ENCODE measurements at regions not wholly inside any gene's neighbourhood (a gene's known extent, or its start where the extent isn't known, plus 50 kb on each side); places are given as distances from the start of the nearest gene placed in this dataset.

DNA sequence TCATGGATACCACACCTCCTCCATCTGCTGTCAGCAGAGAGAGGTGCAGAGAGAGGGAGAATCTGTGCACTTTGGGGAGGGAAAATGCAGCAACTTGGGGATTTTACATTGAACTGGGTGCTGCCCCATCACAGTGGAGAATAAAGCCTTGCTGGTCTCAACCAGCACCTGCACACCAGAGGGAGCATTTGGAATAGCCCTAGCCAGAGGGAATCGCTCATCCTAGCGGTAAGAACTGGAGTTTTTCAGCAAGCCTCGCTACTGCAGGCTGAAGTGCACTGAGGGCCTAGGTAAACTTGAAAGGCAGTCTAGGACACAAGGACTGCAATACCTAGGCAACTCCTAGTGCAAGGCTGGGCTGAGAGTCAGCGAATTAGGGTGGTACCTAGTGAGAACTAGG is 148.7 kb downstream of the KDR start:
- no peaks in the 10 kb centered on the region for H3K4me1 ChIP-seq
- no peak for DNase-seq
- H3K27me3 ChIP-seq, result no peaks in the 10 kb centered on the region
- no peak overlapping the region for H3K27ac ChIP-seq
- no peaks in the 10 kb centered on the region for H3K9me3 ChIP-seq
- 52 to 71% methylated on average over 3 to 4 of the region's 4 CpGs for WGBS, 2 donors
- no peak overlapping the region for H3K4me3 ChIP-seq (replicated peaks in 1 of 3)
- no peaks in the 10 kb centered on the region for H3K36me3 ChIP-seq
- TF ChIP-seq, protein P1, sequence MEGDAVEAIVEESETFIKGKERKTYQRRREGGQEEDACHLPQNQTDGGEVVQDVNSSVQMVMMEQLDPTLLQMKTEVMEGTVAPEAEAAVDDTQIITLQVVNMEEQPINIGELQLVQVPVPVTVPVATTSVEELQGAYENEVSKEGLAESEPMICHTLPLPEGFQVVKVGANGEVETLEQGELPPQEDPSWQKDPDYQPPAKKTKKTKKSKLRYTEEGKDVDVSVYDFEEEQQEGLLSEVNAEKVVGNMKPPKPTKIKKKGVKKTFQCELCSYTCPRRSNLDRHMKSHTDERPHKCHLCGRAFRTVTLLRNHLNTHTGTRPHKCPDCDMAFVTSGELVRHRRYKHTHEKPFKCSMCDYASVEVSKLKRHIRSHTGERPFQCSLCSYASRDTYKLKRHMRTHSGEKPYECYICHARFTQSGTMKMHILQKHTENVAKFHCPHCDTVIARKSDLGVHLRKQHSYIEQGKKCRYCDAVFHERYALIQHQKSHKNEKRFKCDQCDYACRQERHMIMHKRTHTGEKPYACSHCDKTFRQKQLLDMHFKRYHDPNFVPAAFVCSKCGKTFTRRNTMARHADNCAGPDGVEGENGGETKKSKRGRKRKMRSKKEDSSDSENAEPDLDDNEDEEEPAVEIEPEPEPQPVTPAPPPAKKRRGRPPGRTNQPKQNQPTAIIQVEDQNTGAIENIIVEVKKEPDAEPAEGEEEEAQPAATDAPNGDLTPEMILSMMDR (IDR thresholded peaks at IDR 0.05), result no peak
- no peak for TF ChIP-seq POLR2A (IDR thresholded peaks at IDR 0.05)
- intact Hi-C loops (cut with DNase I), result no loop called here

DNA sequence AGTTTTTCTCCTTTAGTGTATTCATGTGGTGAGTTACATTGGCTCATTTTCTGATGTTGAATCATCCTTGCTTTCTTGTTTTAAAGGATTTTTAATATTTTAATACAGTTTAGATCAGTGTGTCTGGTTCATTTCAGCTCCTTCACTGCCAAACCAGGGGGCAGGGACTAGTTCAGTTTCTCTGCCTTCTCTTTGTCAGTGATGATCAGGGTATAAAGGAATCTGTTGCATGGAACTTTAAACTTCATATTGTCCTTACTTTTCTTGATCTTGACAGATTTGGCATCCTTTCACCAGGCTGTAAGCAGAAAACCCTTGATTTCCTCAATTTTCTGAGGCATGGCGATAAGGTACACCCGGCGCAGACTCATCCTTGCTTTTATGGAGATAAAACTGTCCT is 149.4 kb downstream of the KDR start:
- Histone ChIP-seq H3K9me3 (no peaks in the 10 kb centered on the region), H3K36me3 (no peaks in the 10 kb centered on the region), H3K4me3 (replicated peaks in 1 of 3) (no peak overlapping the region), H3K27me3 (no peaks in the 10 kb centered on the region), H3K4me1 (no peaks in the 10 kb centered on the region), H3K27ac (no peak overlapping the region)
- no peak for DNase-seq
- intact Hi-C loops (cut with DNase I), result no loop called here
- TF ChIP-seq POLR2A (IDR thresholded peaks at IDR 0.05), result no peak
- TF ChIP-seq, protein P1 (IDR thresholded peaks at IDR 0.05), result no peak
- WGBS, 2 donors, result 96 to 99% methylated on average over 3 of the region's 3 CpGs

DNA sequence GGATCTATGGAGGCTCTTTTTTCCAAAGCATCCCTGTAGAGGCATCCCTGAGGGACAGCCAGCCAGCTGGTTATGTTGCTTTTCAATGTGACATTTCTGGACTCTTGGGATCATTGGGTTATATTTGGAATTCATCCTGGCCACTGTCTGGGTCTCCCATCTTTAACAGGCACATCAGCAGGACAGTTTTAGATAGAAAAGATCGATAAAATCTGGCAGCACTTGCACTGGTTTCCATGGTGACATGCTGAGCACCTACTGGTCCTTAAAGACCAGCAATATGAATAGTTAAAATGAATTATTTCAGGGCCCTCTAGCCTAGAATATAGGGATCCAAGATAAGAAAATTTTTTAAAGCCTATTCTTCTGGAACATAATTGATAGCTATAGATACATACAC is 151.6 kb downstream of the KDR start:
- intact Hi-C loops (cut with DNase I), result no loop called here
- no peaks in the 10 kb centered on the region for H3K4me1 ChIP-seq
- no peak overlapping the region for H3K27ac ChIP-seq
- no peak for DNase-seq
- TF ChIP-seq POLR2A (IDR thresholded peaks at IDR 0.05), result no peak
- TF ChIP-seq, protein P1 (IDR thresholded peaks at IDR 0.05), result no peak
- H3K9me3 ChIP-seq, result no peaks in the 10 kb centered on the region
- no peaks in the 10 kb centered on the region for H3K36me3 ChIP-seq
- no peak overlapping the region for H3K4me3 ChIP-seq (replicated peaks in 1 of 3)
- H3K27me3 ChIP-seq, result no peaks in the 10 kb centered on the region
- WGBS, 2 donors, result 95 to 96% methylated on average over 1 of the region's 1 CpG

DNA sequence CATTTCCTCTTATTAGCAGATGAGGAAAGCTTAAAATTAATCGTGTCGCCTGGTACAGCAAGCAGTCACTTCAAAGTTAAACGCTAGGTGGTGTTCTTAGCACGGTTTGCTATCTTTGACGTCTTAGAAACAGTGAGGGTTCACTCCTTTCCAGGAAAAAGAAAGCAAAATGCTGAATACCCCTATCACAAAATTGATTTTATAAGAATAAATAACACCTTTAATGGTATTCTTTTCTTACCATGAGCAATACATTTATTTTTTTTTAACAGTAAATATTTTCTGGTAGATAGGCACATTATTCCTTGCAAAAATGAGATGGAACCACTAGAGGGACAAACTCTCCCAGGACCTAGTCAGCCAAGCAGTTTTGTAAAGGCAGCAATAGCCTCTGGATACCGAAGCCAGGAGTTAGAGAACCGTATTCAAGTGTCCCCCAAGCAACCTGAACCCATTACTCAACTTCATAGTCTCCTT is 153.9 kb downstream of the KDR start:
- no peaks in the 10 kb centered on the region for H3K27me3 ChIP-seq
- H3K9me3 ChIP-seq, result no peaks in the 10 kb centered on the region
- H3K36me3 ChIP-seq, result no peaks in the 10 kb centered on the region
- TF ChIP-seq, protein P1 (IDR thresholded peaks at IDR 0.05), result peak; percentile 38 to 87 (median 64)
- TF ChIP-seq POLR2A (IDR thresholded peaks at IDR 0.05), result no peak
- no peak overlapping the region for H3K4me3 ChIP-seq (replicated peaks in 1 of 3)
- 5 to 7% methylated on average over 7 of the region's 7 CpGs for WGBS, 2 donors
- no peak for DNase-seq
- intact Hi-C loops (cut with DNase I), result no loop called here
- H3K4me1 ChIP-seq, result peaks cover 0 to 7% of the 10 kb centered on the region in 2 donors
- no peak overlapping the region for H3K27ac ChIP-seq

DNA sequence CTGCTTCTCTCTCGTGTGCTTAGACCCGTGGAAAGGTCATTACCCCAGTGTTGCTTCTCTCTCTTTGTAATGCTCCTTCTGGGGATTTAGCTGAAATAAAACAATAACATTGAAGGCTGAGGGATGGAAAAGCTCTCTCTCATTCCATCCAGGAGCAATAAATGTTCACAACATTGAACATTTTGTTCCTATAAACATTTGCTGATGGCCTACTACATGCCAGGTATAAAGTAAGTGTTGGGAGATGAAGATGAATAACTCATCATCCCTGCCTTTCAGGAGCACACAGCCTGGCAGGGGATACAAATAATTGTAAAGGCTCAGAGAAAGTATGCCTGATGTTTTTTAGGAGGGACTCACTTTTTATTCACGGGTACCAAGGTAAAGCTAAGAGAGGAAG is 158.1 kb downstream of the KDR start:
- Histone ChIP-seq H3K27ac (no peak overlapping the region), H3K36me3 (no peaks in the 10 kb centered on the region), H3K4me3 (replicated peaks in 1 of 3) (no peak overlapping the region), H3K4me1 (peaks cover 0 to 7% of the 10 kb centered on the region in 2 donors), H3K9me3 (no peaks in the 10 kb centered on the region), H3K27me3 (no peaks in the 10 kb centered on the region)
- intact Hi-C loops (cut with DNase I), result no loop called here
- 48 to 57% methylated on average over 3 of the region's 3 CpGs for WGBS, 2 donors
- no peak for TF ChIP-seq POLR2A (IDR thresholded peaks at IDR 0.05)
- TF ChIP-seq, protein P1 (IDR thresholded peaks at IDR 0.05), result no peak
- no peak for DNase-seq
